ENCODE measurements at regions not wholly inside any gene's neighbourhood (a gene's known extent, or its start where the extent isn't known, plus 50 kb on each side); places are given as distances from the start of the nearest gene placed in this dataset.

- H3K27ac ChIP-seq: no peak overlapping the region
- TF ChIP-seq, protein P1, sequence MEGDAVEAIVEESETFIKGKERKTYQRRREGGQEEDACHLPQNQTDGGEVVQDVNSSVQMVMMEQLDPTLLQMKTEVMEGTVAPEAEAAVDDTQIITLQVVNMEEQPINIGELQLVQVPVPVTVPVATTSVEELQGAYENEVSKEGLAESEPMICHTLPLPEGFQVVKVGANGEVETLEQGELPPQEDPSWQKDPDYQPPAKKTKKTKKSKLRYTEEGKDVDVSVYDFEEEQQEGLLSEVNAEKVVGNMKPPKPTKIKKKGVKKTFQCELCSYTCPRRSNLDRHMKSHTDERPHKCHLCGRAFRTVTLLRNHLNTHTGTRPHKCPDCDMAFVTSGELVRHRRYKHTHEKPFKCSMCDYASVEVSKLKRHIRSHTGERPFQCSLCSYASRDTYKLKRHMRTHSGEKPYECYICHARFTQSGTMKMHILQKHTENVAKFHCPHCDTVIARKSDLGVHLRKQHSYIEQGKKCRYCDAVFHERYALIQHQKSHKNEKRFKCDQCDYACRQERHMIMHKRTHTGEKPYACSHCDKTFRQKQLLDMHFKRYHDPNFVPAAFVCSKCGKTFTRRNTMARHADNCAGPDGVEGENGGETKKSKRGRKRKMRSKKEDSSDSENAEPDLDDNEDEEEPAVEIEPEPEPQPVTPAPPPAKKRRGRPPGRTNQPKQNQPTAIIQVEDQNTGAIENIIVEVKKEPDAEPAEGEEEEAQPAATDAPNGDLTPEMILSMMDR (conservative IDR thresholded peaks at IDR 0.05): no peak
- no peak for TF ChIP-seq ZFX (IDR thresholded peaks at IDR 0.05)
These were observed 582.0 kb downstream of the CDH11 start for GRCh38 chr16:64539811-64540371.

GRCh38 chr16:64534180-64534780 lies 587.6 kb downstream of the CDH11 start:
- TF ChIP-seq ZFX (IDR thresholded peaks at IDR 0.05): no peak
- TF ChIP-seq, protein P1 (conservative IDR thresholded peaks at IDR 0.05): no peak
- no peak overlapping the region for H3K27ac ChIP-seq

DNA sequence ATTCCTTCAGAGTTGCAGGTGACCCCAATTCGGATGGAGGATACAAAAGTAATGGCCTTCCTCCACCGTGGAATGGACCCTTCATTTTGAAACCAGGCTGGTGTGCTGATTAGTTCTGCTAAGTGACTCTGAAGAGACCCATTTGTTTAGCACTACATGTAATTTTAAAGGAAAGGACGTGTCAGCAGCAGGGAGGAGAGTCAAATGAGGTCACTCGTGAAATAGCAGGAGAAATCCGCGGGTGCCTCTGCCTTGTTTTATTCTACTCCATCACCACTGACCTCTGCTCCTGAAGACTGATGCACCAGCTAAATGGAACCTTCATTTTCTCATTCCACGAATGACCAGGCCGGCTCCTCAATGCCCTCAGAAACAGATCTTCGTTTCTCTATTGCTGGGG lies 589.2 kb downstream of the CDH11 start:
- no peak overlapping the region for H3K27ac ChIP-seq
- no peak for TF ChIP-seq ZFX (IDR thresholded peaks at IDR 0.05)
- TF ChIP-seq, protein P1 (conservative IDR thresholded peaks at IDR 0.05): no peak

- H3K27ac ChIP-seq: no peak overlapping the region
- TF ChIP-seq, protein P1 (conservative IDR thresholded peaks at IDR 0.05): no peak
- no peak for TF ChIP-seq ZFX (IDR thresholded peaks at IDR 0.05)
These were observed 589.7 kb downstream of the CDH11 start for GRCh38 chr16:64532117-64532516.

DNA sequence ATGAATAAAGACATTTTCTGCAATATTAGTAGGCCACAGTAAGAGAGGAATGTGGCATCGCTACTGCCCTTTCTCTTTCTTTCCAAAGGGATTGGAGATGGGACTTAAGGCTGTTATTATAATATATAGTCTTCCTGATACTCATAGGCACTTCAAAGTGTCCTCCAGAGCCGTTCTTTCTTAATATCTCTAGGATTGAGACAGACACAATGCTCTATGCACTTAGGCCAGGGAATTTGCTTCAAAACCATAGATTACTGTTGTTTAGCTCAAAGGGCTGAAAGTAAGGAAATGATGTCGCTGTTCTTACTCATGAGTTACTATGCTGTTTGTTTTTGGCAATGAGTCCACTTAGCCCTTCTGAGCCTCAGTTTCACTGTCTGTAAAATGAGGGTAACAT lies 590.5 kb downstream of the CDH11 start:
- TF ChIP-seq, protein P1 (conservative IDR thresholded peaks at IDR 0.05): no peak
- TF ChIP-seq ZFX (IDR thresholded peaks at IDR 0.05): no peak
- H3K27ac ChIP-seq: no peak overlapping the region

- TF ChIP-seq ZFX (IDR thresholded peaks at IDR 0.05): no peak
- TF ChIP-seq, protein P1 (conservative IDR thresholded peaks at IDR 0.05): no peak
- H3K27ac ChIP-seq: no peak overlapping the region
These were observed 599.3 kb downstream of the CDH11 start for GRCh38 chr16:64522548-64522947.

DNA sequence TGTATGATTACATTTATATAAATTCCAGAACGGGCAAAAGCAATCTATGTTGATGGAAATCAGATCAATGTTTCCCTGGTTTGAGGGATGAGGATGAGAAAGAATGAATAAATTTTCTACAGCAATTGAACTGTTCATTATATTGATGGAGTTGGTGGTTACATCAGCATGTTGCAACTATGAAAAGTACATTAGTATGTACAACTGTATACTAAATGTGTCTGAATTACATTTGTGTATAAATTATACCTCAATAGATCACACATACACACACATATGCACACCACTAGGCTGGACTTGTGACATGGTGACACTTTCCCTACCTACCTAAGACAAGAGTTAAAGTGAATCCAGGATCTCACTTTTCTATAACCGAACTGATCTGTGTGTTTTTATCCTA lies 608.0 kb downstream of the CDH11 start:
- no peak for TF ChIP-seq ZFX (IDR thresholded peaks at IDR 0.05)
- TF ChIP-seq, protein P1 (conservative IDR thresholded peaks at IDR 0.05): no peak
- H3K27ac ChIP-seq: no peak overlapping the region

Measured in C4-2B (cell line).